Germinal center (tissue), 1 donor: ENCODE measurements at regions not wholly inside any gene's neighbourhood (a gene's known extent, or its start where the extent isn't known, plus 50 kb on each side); places are given as distances from the start of the nearest gene placed in this dataset.

Experiments used
- DNase-seq: peaks from one replicate; pipeline ENCODE4 v3.0.0; 2012; ENCODE audit warnings: mixed read lengths, low spot score

- DNase-seq: no peak
These were observed 187.1 kb downstream of the BRD1 start for GRCh38 chr22:49640366-49641095.

GRCh38 chr22:49639956-49640355 is 187.7 kb downstream of the BRD1 start:
- DNase-seq: no peak

- DNase-seq: no peak
These were observed 188.9 kb downstream of the BRD1 start for GRCh38 chr22:49638788-49639187.

- no peak for DNase-seq
These were observed 189.7 kb downstream of the BRD1 start for GRCh38 chr22:49638001-49638400.

GRCh38 chr22:49637255-49637760 is 190.4 kb downstream of the BRD1 start:
- no peak for DNase-seq

- DNase-seq: no peak
These were observed 191.0 kb downstream of the BRD1 start for GRCh38 chr22:49636649-49637048.

- DNase-seq: no peak
These were observed 191.5 kb downstream of the BRD1 start for GRCh38 chr22:49636214-49636613.

GRCh38 chr22:49634006-49634772 is 193.5 kb downstream of the BRD1 start:
- DNase-seq: no peak

GRCh38 chr22:49633010-49633324 is 194.7 kb downstream of the BRD1 start:
- no peak for DNase-seq

- DNase-seq: peak; percentile 41
These were observed 195.3 kb downstream of the BRD1 start for GRCh38 chr22:49632199-49633009.

GRCh38 chr22:49630448-49630946 is 197.2 kb downstream of the BRD1 start:
- no peak for DNase-seq

- DNase-seq: no peak
These were observed 197.9 kb downstream of the BRD1 start for GRCh38 chr22:49629586-49630447.

- DNase-seq: no peak
These were observed 198.5 kb downstream of the BRD1 start for GRCh38 chr22:49629261-49629570.

- DNase-seq: no peak
These were observed 199.0 kb downstream of the BRD1 start for GRCh38 chr22:49628391-49629260.

- DNase-seq: no peak
These were observed 200.2 kb downstream of the BRD1 start for GRCh38 chr22:49627217-49628181.

- DNase-seq: no peak
These were observed 201.1 kb downstream of the BRD1 start for GRCh38 chr22:49626361-49627216.

GRCh38 chr22:49624421-49625177 is 203.1 kb downstream of the BRD1 start:
- no peak for DNase-seq

- no peak for DNase-seq
These were observed 204.0 kb downstream of the BRD1 start for GRCh38 chr22:49623715-49624114.
